Heart right ventricle (tissue), 16 donors: ENCODE measurements at regions not wholly inside any gene's neighbourhood (a gene's known extent, or its start where the extent isn't known, plus 50 kb on each side); places are given as distances from the start of the nearest gene placed in this dataset.

Experiments
- ATAC-seq, 8 donors: fragments of 200-7000 bp; cut with Tn5 transposase; one replicate each; pipeline ENCODE4 v1.9.1; 2020; ENCODE audit warnings: mild to moderate bottlenecking in 8 of 8, moderate library complexity in 8 of 8, moderate number of reproducible peaks in 1 of 8
- DNase-seq, 2 donors: peaks; one replicate each; pipeline ENCODE4 v3.0.0-alpha.2; 2020
- H3K27ac ChIP-seq, 10 donors: fragments of 200-600 bp; sonication (generic) in 2 of 10; one replicate each; pipeline versions ENCODE4 v1.5.0 to v1.8.0; 2020 to 2022; ENCODE audit warnings: mild to moderate bottlenecking in 3 of 10
- H3K27me3 ChIP-seq, 7 donors: fragments of 200-600 bp; one replicate each; pipeline ENCODE4 v1.8.0; 2021 to 2022; ENCODE audit warnings: mild to moderate bottlenecking in 2 of 7
- H3K36me3 ChIP-seq, 9 donors: fragments of 200-600 bp; sonication (generic) in 1 of 9; one replicate each; pipeline versions ENCODE4 v1.5.0 to v1.8.0; 2020 to 2022; ENCODE audit warnings: mild to moderate bottlenecking in 2 of 9
- H3K4me1 ChIP-seq, 9 donors: fragments of 200-600 bp; sonication (generic) in 1 of 9; one replicate each; pipeline versions ENCODE4 v1.5.0 to v1.8.0; 2020 to 2022; ENCODE audit warnings: mild to moderate bottlenecking in 4 of 9
- H3K4me3 ChIP-seq, 10 donors: fragments of 200-600 bp; sonication (generic) in 2 of 10; one replicate each; pipeline versions ENCODE4 v1.5.0 to v1.8.0; 2020 to 2022; ENCODE audit warnings: mild to moderate bottlenecking in 7 of 10, moderate library complexity in 2 of 10
- H3K9me3 ChIP-seq, 11 donors: fragments of 200-600 bp in 10 of 11; sonication (generic) in 2 of 11; one replicate each; pipeline versions ENCODE4 v1.5.0 to v1.8.0; 2013 to 2022; ENCODE audit warnings: mild to moderate bottlenecking in 2 of 11, control low read depth in 1 of 11, moderate library complexity in 1 of 11
- CTCF ChIP-seq, 9 donors: fragments of 200-600 bp; sonication (generic) in 2 of 9; IDR thresholded peaks; one replicate each; pipeline versions ENCODE4 v1.5.0 to v1.8.0; 2021 to 2022; ENCODE audit warnings: antibody characterized with exemption in 9 of 9, mild to moderate bottlenecking in 5 of 9, moderate library complexity in 1 of 9
- WGBS, 2 donors: extraction: QIAGEN DNeasy Blood & Tissue Kit; methylation state at CpG; one replicate each; pipeline ENCODE4 v1.1.7; 2013; ENCODE audit warnings: inconsistent platforms in 1 of 2; 5-methylcytosine and 5-hydroxymethylcytosine counted together
- intact Hi-C, 10 donors: fragments of 100-400 bp; cut with DNase I; formaldehyde crosslinking; loops; one replicate each; pipeline versions ENCODE4 v1.11.1 to v1.14.2; 2022
- donor health status: Arrhythmogenic right ventricular cardiomyopathy.
- donor health status: ischemic (EF 13 %, LVEDD 7.1; RV severe dilation, severe dysfunction).
- donor health status: healthy with polysubstance abuse.
- donor health status: DM: no; HTN: yes; CAD: no.
- donor health status: DM: no; HTN: no; CAD: no.
- donor health status: ischemic (EF 25% LVEDD 6.9; RV normal size, moderate dysfunction).
- donor health status: ischemic (EF 25% LVEDD 5.7; RV mildly dilated, moderate dysfunction).
- donor health status: healthy.
- donor health status: DM: yes; HTN: yes; CAD: no.
- donor health status: Ischemic cardiomyopathy.
- donor health status: ischemic (EF 35%, LVEDD 5.7; RV mildly dilated, moderate dysfunction).
- donor health status: nonischemic (EF 11% LVEDD 7.7; RV severe dilation, severe dysfunction).
- donor health status: DM: yes; HTN: yes; CAD: no.
- donor health status: PGD.
- donor health status: ischemic (EF 29% LVEDD 5.4; RV normal size, mild dysfunction).
- donor health status: nonischemic (EF 23%, LVEDD 6.1; RV moderate dilation, normal function).

DNA sequence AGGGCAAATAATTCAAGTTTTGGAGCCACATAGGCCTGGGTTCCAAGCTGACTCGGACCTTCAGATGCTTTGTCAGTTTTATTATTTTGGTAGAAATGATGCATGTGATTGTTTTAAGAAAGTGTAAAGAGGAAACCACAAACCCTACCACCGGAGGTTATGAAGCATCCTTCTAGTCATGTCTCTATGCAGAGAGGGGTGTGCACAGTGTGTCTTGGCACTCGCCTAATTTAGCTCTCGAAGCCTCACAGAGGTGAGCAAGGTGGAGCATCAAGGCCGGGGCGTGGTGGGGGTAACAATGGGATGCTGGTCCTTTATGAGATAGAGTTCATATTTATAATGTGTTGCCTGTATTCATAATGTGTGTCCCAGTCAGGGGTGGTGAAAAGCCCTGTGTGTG, 63.7 kb upstream of the SMAD6 start:
- WGBS, 2 donors = 93% methylated on average over 6 of the region's 6 CpGs
- Histone ChIP-seq H3K4me1 (peaks cover 0 to 23% (median 12%) of the 10 kb centered on the region in 9 donors), H3K9me3 (no peaks in the 10 kb centered on the region), H3K36me3 (no peaks in the 10 kb centered on the region), H3K4me3 (no peak overlapping the region), H3K27ac (no peak overlapping the region), H3K27me3 (no peaks in the 10 kb centered on the region)
- no peak for ATAC-seq
- intact Hi-C loops = no loop called here
- no peak for TF ChIP-seq CTCF (IDR thresholded peaks at IDR 0.05)
- DNase-seq = no peak

DNA sequence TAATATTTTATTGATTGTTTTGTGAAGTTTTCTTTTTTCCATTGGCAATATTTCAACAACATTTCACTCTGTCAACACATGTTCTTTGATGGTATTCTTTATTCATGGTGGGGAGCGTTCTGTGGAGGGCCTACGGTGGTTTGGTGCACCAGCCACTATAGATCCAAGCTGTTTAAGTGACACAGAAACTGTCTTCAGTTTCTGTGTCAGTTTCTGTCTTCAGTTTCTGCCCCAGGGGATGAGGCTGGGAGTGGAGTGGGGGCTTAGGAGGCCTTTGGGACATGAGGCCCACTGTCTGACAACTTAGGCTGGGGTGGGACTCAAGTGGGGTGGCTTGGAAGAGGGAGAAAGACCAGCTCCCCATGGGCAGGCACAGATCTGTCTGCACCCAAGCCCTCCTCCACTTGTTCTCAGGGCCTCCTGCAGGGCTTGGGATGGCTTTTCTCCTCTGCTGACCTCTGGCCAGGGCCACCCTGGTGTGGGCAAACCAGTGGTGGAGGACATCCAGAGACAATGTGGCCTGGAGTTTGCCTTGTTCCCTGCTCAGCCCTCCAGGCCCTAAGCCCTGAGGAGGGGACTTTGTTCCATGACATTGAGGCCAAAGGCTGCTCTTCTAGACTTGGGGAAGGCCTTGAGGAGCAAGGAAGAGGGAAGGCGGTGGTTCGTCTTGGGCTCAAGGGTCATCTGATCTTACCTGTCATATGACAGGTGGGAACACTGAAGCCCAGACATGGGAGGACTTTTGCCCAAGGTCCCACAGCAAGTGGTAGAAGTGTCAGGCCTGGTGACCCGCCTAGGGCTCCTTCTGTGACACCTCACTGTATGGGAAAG, 60.3 kb upstream of the SMAD6 start:
- H3K27me3 ChIP-seq = no peaks in the 10 kb centered on the region
- intact Hi-C loops = no loop called here
- no peak overlapping the region for H3K27ac ChIP-seq
- H3K9me3 ChIP-seq = no peaks in the 10 kb centered on the region
- no peak for ATAC-seq
- 96 to 98% methylated on average over 5 of the region's 5 CpGs for WGBS, 2 donors
- no peak for DNase-seq
- peaks cover 9 to 44% (median 21%) of the 10 kb centered on the region in 9 donors for H3K4me1 ChIP-seq
- H3K4me3 ChIP-seq = no peak overlapping the region
- H3K36me3 ChIP-seq = no peaks in the 10 kb centered on the region
- no peak for TF ChIP-seq CTCF (IDR thresholded peaks at IDR 0.05)

GRCh38 chr15:66642514-66642913, 59.5 kb upstream of the SMAD6 start:
- ATAC-seq (peak in 2 of 8 donors; percentile 23 to 45), DNase-seq (no peak)
- intact Hi-C loops = no loop called here
- no peak for TF ChIP-seq CTCF (IDR thresholded peaks at IDR 0.05)
- Histone ChIP-seq H3K27me3 (no peaks in the 10 kb centered on the region), H3K4me1 (peaks cover 17 to 52% (median 29%) of the 10 kb centered on the region in 9 donors), H3K27ac (peak overlapping the region in 2 of 10 donors; percentile 36 to 83), H3K9me3 (no peaks in the 10 kb centered on the region), H3K36me3 (no peaks in the 10 kb centered on the region), H3K4me3 (no peak overlapping the region)
- WGBS, 2 donors = 18 to 21% methylated on average over 3 of the region's 3 CpGs

DNA sequence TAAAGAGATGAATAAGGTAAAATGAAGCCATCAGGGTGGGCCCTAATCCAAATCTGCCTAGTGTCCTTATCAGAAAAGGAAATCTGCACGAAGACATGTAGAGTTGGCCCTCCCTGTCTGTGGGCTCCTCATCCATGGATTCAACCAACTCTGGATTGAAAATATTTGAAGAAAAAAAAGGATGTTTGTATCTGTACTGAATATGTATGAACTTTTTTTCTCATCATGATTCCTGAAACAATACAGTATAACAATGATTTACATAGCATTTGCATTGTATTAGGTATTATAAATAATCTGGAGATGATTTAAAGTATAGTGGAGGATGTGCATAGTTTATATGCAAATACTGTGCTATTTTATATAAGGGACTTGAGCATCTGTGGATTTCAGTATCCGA, 59.0 kb upstream of the SMAD6 start:
- no peaks in the 10 kb centered on the region for H3K9me3 ChIP-seq
- H3K27ac ChIP-seq = peak overlapping the region in 3 of 10 donors; percentile 36 to 83 (median 62)
- H3K36me3 ChIP-seq = no peaks in the 10 kb centered on the region
- ATAC-seq (no peak), DNase-seq (no peak)
- intact Hi-C loops = no loop called here
- 54 to 68% methylated on average over 2 of the region's 2 CpGs for WGBS, 2 donors
- H3K27me3 ChIP-seq = no peaks in the 10 kb centered on the region
- H3K4me3 ChIP-seq = no peak overlapping the region
- no peak for TF ChIP-seq CTCF (IDR thresholded peaks at IDR 0.05)
- H3K4me1 ChIP-seq = peaks cover 19 to 57% (median 35%) of the 10 kb centered on the region in 9 donors
